Neural progenitor cell (in vitro differentiated cells): ENCODE measurements at regions not wholly inside any gene's neighbourhood (a gene's known extent, or its start where the extent isn't known, plus 50 kb on each side); places are given as distances from the start of the nearest gene placed in this dataset.

Source experiments
- DNase-seq: peaks from one replicate; pipeline ENCODE4 v3.0.0-alpha.2; 2016; ENCODE audit warnings: low spot score
- H2AFZ ChIP-seq: fragments of 200-600 bp; sonication (generic); replicated peaks from 2 replicates; pipeline ENCODE4 v1.6.1; 2016; ENCODE audit warnings: antibody characterized with exemption
- H3F3A ChIP-seq: fragments of 200-600 bp; sonication (generic); 2 replicates; pipeline ENCODE4 v1.6.1; 2016; ENCODE audit warnings: antibody characterized with exemption, low read depth
- H3K27ac ChIP-seq: fragments of 200-600 bp; sonication (generic); 2 replicates; pipeline ENCODE4 v1.5.1; 2016; ENCODE audit warnings: mild to moderate bottlenecking
- H3K27me3 ChIP-seq: fragments of 200-600 bp; sonication (generic); 2 replicates; pipeline ENCODE4 v1.6.1; 2016; ENCODE audit warnings: mild to moderate bottlenecking, moderate library complexity
- H3K36me3 ChIP-seq: fragments of 200-600 bp; sonication (generic); 2 replicates; pipeline ENCODE4 v1.5.1; 2016
- H3K4me1 ChIP-seq: fragments of 200-600 bp; sonication (generic); 2 replicates; pipeline ENCODE4 v1.6.1; 2016; ENCODE audit warnings: mixed run types
- H3K4me2 ChIP-seq: fragments of 200-600 bp; sonication (generic); 2 replicates; pipeline ENCODE4 v1.6.1; 2016
- H3K4me3 ChIP-seq: fragments of 200-600 bp; sonication (generic); 2 replicates; pipeline ENCODE4 v1.5.1; 2016
- H3K79me2 ChIP-seq: fragments of 200-600 bp; sonication (generic); 2 replicates; pipeline ENCODE4 v1.6.1; 2016; ENCODE audit warnings: low read depth
- H3K9ac ChIP-seq: fragments of 200-600 bp; sonication (generic); 2 replicates; pipeline ENCODE4 v1.6.1; 2016
- H3K9me3 ChIP-seq: fragments of 200-600 bp; sonication (generic); 2 replicates; pipeline ENCODE4 v1.5.1; 2016; ENCODE audit warnings: low read depth
- H4K20me1 ChIP-seq: fragments of 200-600 bp; sonication (generic); 2 replicates; pipeline ENCODE4 v1.6.1; 2016; ENCODE audit warnings: low read depth
- H3K27ac Mint-ChIP-seq: 3 replicates; pipeline ENCODE4 v1.8.0; 2021; ENCODE audit warnings: mixed read lengths
- H3K27me3 Mint-ChIP-seq: 2 replicates; pipeline ENCODE4 v1.8.0; 2022; ENCODE audit warnings: low read depth, mild to moderate bottlenecking, inconsistent platforms, moderate library complexity, mixed read lengths; ENCODE audit not compliant: insufficient read depth
- H3K36me3 Mint-ChIP-seq: 3 replicates; pipeline ENCODE4 v1.8.0; 2021; ENCODE audit warnings: mixed read lengths
- H3K4me1 Mint-ChIP-seq: 3 replicates; pipeline ENCODE4 v1.8.0; 2021; ENCODE audit warnings: mixed read lengths
- H3K4me3 Mint-ChIP-seq: 3 replicates; pipeline ENCODE4 v1.8.0; 2021; ENCODE audit warnings: mild to moderate bottlenecking, moderate library complexity, mixed read lengths
- H3K9me3 Mint-ChIP-seq: 3 replicates; pipeline ENCODE4 v1.8.0; 2020; ENCODE audit warnings: mixed read lengths
- EZH2 ChIP-seq: fragments of 200-600 bp; sonication (generic); IDR thresholded peaks from 2 replicates; pipeline ENCODE4 v1.6.1; 2017; ENCODE audit warnings: antibody characterized with exemption, mild to moderate bottlenecking, moderate library complexity
- EZH2phosphoT487 ChIP-seq: fragments of 200-600 bp; sonication (generic); IDR thresholded peaks from 2 replicates; pipeline ENCODE4 v1.6.1; 2017; ENCODE audit warnings: antibody characterized with exemption
- TF ChIP-seq, protein P1 (sequence below): fragments of 200-600 bp; sonication (generic); IDR thresholded peaks from 2 replicates; pipeline ENCODE4 v1.5.1; 2017; ENCODE audit warnings: antibody characterized with exemption, mild to moderate bottlenecking

DNA sequence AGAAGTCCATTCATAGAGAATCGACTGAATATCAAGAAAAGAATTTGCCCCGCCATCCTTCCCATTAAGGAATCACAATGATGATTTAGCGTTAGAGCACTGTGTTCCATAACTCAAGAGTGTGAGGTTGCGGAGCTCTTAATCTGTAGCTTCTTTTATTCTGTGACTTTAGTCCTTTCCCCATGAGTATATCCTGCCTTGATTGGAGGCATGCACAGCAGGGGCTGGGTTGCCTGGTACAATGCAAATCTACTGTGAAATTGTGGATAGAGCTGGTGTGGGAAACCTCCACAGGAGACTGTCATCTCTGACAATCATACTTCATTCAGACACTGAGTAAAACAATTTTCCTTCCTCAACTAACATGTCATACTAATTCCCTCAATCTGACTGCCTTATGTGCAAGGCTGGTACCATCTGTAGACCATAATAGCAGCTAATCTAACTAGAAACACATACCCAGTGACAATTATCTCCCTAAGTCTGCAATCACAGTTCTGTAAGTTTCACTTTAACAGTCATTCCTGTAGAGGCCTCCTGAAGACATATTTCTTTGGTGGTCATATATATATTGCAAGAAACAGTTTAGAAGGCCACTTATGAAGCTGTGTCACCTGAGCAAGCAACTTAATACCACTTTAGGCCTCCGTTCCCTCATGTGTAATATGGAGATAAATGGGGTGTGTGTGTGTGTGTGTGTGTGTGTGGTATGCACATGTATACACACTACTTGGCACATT is 355.2 kb upstream of the FAM241A start:
- no peaks in the 10 kb centered on the region for H4K20me1 ChIP-seq
- Mint-ChIP-seq H3K9me3 (no peaks in the 10 kb centered on the region), H3K36me3 (no peaks in the 10 kb centered on the region), H3K4me3 (no peak overlapping the region), H3K27me3 (peaks cover 7% of the 10 kb centered on the region), H3K4me1 (peaks cover 30% of the 10 kb centered on the region), H3K27ac (no peak overlapping the region)
- H3K4me2 ChIP-seq: no peak overlapping the region
- H3F3A ChIP-seq: peaks cover 5% of the 10 kb centered on the region
- no peak for TF ChIP-seq EZH2
- TF ChIP-seq, protein P1, sequence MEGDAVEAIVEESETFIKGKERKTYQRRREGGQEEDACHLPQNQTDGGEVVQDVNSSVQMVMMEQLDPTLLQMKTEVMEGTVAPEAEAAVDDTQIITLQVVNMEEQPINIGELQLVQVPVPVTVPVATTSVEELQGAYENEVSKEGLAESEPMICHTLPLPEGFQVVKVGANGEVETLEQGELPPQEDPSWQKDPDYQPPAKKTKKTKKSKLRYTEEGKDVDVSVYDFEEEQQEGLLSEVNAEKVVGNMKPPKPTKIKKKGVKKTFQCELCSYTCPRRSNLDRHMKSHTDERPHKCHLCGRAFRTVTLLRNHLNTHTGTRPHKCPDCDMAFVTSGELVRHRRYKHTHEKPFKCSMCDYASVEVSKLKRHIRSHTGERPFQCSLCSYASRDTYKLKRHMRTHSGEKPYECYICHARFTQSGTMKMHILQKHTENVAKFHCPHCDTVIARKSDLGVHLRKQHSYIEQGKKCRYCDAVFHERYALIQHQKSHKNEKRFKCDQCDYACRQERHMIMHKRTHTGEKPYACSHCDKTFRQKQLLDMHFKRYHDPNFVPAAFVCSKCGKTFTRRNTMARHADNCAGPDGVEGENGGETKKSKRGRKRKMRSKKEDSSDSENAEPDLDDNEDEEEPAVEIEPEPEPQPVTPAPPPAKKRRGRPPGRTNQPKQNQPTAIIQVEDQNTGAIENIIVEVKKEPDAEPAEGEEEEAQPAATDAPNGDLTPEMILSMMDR: no peak
- TF ChIP-seq EZH2phosphoT487: no peak
- DNase-seq: no peak
- no peaks in the 10 kb centered on the region for H3K9me3 ChIP-seq
- no peak overlapping the region for H3K4me3 ChIP-seq
- peaks cover 15% of the 10 kb centered on the region for H3K27me3 ChIP-seq
- peaks cover 20% of the 10 kb centered on the region for H3K4me1 ChIP-seq
- H3K79me2 ChIP-seq: no peaks in the 10 kb centered on the region
- no peaks in the 10 kb centered on the region for H3K36me3 ChIP-seq
- H2AFZ ChIP-seq: no peak overlapping the region
- H3K9ac ChIP-seq: no peak overlapping the region
- no peak overlapping the region for H3K27ac ChIP-seq

DNA sequence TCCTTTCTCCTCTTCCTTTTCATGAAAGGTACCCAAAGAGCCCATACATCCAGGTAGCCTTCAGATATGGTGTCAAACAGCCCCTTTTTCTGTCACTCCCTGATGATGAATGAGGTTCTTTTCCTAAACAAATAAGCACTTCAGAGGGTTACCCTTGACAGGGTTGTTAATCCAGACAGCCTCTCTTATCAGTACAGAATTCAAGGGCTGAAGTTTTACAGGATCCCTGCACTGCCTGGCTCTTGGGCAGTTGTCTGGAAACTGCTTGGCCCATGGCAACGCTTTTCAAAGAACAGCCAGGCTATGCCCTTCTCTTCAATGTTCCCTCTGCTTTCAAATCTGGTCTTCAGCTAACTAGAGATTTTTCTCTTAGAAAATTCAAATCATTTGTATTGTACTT is 352.6 kb upstream of the FAM241A start:
- no peak for DNase-seq
- H2AFZ ChIP-seq: no peak overlapping the region

DNA sequence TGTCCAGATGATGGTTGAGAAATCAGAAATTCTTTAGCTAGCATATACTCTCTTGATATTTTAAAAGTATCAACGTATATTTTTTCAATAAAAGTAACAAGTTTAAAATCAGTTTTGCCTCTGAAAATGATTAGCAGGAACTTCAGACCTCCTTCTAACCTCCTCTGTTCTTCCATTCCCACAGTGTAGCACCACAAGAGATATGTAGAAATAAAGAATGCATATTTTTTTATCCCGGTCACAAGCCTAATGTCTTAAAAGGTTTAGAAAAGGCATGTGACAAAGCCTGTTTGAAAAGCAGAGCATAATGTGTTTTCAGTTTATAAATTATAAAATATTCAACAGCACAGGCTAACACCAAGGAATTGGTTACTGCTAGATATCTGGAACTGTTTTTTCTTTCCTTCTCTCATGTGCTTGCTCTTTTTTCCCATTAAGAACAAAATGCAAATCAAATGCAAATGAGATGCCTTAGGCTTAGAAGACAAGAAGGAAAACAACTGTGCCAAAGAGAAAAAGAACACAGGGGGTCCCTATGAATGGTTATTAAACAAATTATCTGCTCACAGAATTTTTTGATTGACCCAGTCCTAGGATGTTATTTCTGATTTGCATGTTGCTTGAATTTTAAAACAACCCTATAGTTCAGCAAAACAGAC is 351.7 kb upstream of the FAM241A start:
- Mint-ChIP-seq H3K27ac (no peak overlapping the region), H3K36me3 (no peaks in the 10 kb centered on the region), H3K27me3 (peaks cover 2% of the 10 kb centered on the region), H3K4me1 (peaks cover 25% of the 10 kb centered on the region), H3K9me3 (no peaks in the 10 kb centered on the region), H3K4me3 (no peak overlapping the region)
- H3K9me3 ChIP-seq: no peaks in the 10 kb centered on the region
- H3K36me3 ChIP-seq: no peaks in the 10 kb centered on the region
- peaks cover 15% of the 10 kb centered on the region for H3K4me1 ChIP-seq
- H3K4me3 ChIP-seq: no peak overlapping the region
- H4K20me1 ChIP-seq: no peaks in the 10 kb centered on the region
- H3F3A ChIP-seq: peaks cover 4% of the 10 kb centered on the region
- H3K27ac ChIP-seq: no peak overlapping the region
- H3K4me2 ChIP-seq: no peak overlapping the region
- TF ChIP-seq, protein P1: no peak
- TF ChIP-seq EZH2: no peak
- TF ChIP-seq EZH2phosphoT487: no peak
- H3K9ac ChIP-seq: no peak overlapping the region
- DNase-seq: no peak
- no peaks in the 10 kb centered on the region for H3K79me2 ChIP-seq
- H2AFZ ChIP-seq: no peak overlapping the region
- peaks cover 10% of the 10 kb centered on the region for H3K27me3 ChIP-seq

More for the DNA sequence above, 352.6 kb upstream of the FAM241A start:
- TF ChIP-seq, protein P1: no peak
- TF ChIP-seq EZH2phosphoT487: no peak
- TF ChIP-seq EZH2: no peak
- Histone ChIP-seq H3F3A (peaks cover 5% of the 10 kb centered on the region), H3K4me3 (no peak overlapping the region), H3K9ac (no peak overlapping the region), H3K36me3 (no peaks in the 10 kb centered on the region), H3K27ac (no peak overlapping the region), H3K27me3 (peaks cover 15% of the 10 kb centered on the region), H4K20me1 (no peaks in the 10 kb centered on the region), H3K79me2 (no peaks in the 10 kb centered on the region), H3K4me2 (no peak overlapping the region), H3K9me3 (no peaks in the 10 kb centered on the region), H3K4me1 (peaks cover 20% of the 10 kb centered on the region)
- Mint-ChIP-seq H3K4me3 (no peak overlapping the region), H3K9me3 (no peaks in the 10 kb centered on the region), H3K27me3 (peaks cover 4% of the 10 kb centered on the region), H3K27ac (no peak overlapping the region), H3K4me1 (peaks cover 30% of the 10 kb centered on the region), H3K36me3 (no peaks in the 10 kb centered on the region)
